ENCODE measurements at regions not wholly inside any gene's neighbourhood (a gene's known extent, or its start where the extent isn't known, plus 50 kb on each side); places are given as distances from the start of the nearest gene placed in this dataset.
"Not testable (repeated sequence)": the region's sequence is repeated elsewhere in the genome, so short reads cannot be mapped to it uniquely, and the experiment has no call there.

DNA sequence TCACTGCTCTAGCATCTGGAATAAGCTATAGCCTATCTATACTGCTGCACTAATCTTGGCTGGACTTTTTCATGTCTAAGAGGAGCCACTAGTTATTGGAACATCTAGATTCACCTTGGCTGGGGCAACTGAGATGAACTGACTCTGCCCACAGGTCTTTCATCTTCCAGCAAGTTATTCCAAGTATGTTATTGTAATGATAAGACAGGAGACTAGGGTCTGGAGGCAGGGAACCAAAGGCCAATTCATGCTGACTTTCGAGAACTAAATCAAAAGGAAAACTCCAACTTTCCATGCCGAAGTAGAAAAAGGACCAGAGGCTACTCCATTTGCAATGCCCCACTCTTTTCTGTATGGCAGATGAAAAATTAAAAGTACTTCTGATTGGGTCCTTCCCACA, 1243.0 kb upstream of the RAG2 start:
- no peak for DNase-seq (ENCODE audit: extremely low read depth in 1 of 2, low read depth in 1 of 2)

DNA sequence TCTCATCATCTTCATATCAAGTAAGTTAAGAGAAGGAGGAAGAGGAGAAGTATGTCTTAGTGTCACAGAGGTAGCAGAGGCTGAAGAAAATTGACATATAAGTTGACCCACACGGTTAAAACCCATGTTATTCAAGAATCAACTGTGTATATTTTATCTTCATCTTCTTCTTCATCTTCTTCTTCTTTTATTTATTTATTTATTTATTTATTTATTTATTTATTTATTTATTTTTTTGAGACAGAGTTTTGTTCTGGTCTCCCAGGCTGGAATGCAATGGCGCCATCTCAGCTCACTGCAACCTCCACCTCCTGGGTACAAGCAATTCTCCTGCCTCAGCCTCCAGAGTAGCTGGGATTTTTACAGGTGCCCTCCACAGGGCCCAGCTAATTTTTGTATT, 1242.3 kb upstream of the RAG2 start:
- DNase-seq (ENCODE audit: extremely low read depth in 1 of 2, low read depth in 1 of 2) = not testable (repeated sequence)

DNA sequence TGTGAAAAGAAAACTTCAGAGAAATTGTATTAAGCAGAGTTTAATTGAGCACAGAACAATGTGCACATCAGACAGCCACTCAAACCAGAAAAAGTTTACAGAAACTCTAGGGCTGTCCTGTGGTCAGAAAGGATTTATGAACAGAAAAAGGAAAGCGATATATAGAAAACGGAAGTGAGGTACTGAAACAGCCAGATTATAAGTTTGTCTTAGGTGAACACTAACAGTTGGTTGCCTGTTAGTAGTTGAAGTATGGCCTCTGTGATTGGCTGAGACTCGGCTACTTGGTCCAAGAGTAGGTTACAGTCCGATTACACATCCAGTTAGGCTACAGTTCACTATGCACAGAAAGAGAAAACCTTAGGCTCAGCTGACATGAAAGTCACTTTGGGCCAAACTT, 1232.5 kb upstream of the RAG2 start:
- DNase-seq (ENCODE audit: extremely low read depth in 1 of 2, low read depth in 1 of 2) = no peak

DNA sequence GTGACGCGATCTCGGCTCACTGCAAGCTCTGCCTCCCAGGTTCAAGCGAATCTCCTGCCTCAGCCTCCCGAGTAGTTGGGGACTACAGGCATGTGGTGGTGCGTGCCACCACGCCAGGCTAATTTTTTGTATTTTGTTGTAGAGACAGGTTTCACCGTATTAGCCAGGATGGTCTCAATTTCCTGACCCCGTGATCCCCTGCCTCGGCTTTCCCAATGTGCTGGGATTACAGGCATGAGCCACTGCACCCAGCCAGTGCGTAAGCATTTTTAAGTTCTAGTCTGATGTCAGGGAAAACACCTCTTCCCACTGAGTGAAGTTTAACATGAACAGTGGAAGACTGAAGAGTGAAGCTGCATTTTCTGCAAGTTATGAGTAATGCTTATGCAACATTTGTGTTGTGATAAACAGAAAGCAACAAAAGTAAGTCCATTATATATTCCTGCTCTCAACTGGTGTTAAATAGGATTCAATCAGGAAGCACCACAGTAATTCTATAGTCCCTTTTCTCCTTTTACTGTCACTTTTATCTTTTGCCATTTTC, 1219.8 kb upstream of the RAG2 start:
- DNase-seq (ENCODE audit: extremely low read depth in 1 of 2, low read depth in 1 of 2) = no peak

DNA sequence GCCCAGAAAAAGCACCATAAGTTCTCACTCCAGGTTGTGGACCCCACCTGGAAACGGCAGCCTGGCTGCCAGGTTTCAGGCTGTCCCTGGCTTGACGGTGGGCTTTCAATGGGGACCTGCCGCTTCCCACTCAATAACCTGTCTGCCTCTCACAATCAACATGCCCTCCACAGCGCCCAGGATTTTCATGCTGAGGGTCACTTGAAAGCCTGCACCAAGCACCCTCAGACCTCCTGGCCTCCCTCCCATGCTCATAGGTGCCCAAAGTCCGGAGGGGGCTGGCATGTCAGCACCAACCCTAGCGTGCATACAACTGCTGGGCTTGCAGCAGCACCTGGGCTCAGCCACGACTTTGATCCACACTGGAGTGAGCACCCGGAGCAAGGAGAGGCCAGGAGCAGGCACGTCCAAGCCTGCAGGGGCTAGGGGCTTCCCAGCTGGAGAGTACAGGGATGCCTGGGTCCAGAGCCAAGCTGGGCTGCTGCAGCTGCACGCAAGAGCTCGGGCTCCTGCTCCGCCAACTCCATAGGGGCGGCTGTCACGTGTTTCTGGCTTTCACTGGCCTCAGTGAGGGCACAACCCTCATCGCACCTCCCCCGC, 1214.3 kb upstream of the RAG2 start:
- DNase-seq (ENCODE audit: extremely low read depth in 1 of 2, low read depth in 1 of 2) = no peak

DNA sequence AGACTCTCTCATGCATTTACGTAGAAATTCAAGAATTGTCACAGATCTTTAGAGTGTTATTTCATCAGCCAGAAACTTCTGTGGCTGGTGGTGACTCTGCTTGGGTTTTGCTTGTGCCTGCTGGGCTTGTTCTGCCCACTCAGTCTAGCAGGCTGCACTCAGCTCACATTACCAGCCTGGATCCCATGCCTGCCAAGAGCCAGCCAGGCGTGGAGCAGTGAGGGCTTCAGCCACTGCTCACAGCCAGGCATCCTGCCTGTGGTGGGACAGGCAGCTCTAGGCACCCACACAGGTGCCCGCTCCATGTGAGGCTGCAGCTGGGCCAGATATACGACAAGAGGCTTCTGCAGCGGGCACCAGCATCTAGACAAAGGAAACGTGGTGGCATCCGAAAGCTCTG, 1213.3 kb upstream of the RAG2 start:
- DNase-seq (ENCODE audit: extremely low read depth in 1 of 2, low read depth in 1 of 2) = no peak

DNA sequence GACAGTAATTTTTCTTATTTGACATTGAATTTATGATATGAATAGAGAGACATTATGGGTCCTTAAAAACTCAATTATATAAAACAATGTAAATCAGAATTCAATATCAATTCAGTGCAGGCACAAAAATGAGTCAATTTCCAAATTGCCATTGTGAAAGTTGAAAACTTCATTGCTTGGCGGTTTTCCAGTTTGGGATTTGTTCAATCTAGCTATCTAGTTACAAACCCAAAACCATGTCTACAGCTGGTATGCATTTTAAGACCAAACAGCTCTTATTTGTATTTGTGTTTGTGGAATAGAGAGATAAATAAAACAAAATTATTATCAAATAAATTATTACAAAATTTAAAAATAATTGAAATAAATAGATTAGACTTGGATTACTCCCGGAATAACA, 1206.6 kb upstream of the RAG2 start:
- no peak for DNase-seq (ENCODE audit: extremely low read depth in 1 of 2, low read depth in 1 of 2)

DNA sequence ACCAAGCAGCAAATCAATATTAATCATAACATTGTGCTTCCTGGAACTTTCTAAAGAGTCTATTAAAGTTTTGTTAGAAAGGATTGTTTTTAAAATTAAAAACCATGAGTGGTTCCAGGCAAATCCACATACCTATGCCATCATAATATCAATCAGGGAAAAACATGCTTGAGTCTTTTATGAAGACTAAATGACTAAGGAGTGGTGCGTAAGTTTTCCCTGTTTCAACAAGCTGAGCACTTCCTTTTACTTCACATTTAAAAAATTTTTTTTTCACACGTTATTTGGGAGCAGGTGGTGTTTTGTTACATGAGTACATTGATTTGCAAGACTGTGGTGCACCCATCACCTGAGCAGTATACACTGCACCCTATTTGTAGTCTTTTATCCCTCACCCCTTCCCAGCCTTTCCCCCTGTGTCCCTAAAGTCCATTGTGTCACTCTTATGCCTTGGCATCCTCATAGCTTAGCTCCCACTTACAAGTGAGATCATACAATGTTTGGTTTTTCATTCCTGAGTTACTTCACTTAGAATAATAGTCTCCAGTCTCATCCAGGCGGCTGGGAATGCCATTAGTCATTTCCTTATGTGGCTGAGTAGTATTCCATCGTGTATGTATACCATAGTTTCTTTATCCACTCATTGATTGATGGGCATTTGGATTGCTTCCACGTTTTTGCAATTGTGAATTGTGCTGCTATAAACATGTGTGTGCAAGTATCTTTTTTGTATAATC, 1190.3 kb upstream of the RAG2 start:
- DNase-seq (ENCODE audit: extremely low read depth in 1 of 2, low read depth in 1 of 2) = no peak

DNA sequence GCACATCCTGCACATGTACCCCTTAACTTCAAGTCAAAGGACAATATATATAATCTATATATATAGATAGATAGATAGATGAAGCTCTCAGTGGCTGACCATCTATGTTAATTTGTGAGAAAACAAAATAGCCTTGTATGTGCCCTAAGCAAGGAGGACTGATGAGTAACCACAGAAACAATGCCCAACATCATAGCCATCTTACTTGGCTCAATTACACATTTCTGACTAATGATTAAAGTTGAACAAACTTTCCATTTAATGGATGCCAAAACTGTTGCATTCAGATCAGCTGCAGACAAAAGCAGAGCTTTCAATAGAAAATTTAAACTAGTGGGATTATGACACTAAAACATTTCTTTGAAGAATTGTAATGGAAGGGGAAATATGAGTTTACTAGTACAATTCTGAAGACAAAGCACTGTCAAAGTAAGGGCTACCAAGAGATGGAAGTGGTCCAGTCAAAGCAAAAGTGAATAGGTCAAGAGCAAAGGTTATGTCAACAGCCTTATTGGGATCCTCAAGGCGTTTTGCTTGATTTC, 1188.2 kb upstream of the RAG2 start:
- no peak for DNase-seq (ENCODE audit: extremely low read depth in 1 of 2, low read depth in 1 of 2)

DNA sequence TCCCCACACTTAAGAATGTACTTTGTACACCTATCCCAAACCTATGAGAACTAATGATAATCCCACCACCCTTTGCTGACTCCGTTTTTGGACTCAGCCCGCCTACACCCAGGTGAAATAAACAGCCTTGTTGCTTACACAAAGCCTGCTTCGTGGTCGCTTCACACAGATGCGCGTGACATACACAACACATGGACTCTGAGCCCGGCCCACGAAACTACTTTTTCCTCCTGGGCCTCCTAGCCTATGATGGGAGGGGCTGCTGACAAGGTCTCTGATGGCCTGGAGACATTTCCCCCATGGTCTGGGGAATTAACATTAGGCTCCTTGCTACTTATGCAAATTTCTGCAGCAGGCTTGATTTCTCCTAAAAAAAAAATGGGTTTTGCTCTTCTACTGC, 1176.4 kb upstream of the RAG2 start:
- DNase-seq (ENCODE audit: extremely low read depth in 1 of 2, low read depth in 1 of 2) = no peak

DNA sequence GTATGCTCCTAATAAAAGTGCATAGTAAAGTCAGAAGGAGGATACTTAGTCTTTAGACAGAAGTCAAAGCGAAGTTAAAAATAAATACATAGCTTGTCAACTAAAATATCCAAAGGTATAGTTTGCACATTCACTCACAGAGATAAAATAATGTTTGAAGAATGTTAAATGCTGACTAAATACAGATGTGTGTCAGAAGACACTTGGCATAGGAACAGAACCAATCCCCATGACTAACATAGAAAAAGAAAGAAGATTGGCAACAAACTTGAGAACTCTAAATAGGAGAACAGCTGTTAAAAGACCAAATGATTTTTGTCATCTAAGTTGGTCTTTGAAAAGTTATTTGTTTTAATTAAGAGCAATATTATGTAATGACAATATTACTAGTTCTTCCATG, 1172.1 kb upstream of the RAG2 start:
- DNase-seq (ENCODE audit: extremely low read depth in 1 of 2, low read depth in 1 of 2) = no peak

DNA sequence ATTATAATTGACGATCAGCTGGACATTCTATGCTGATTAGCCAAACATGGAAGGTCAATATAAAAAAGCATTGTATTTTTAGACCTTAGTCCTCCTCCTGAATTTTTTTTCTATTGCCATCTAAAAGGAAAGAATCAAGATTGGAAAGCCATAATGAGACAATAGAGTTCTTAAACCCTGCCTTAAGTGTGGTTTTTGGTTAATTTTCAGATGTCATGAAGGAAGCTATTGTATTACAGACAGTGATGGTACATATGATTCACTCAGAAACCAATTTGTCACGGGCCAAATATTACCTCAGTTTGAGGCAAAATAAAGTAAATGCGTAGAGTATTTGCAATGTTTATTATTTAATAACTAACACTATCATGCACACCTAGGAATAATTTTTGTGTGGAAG, 1164.0 kb upstream of the RAG2 start:
- DNase-seq (ENCODE audit: extremely low read depth in 1 of 2, low read depth in 1 of 2) = no peak

DNA sequence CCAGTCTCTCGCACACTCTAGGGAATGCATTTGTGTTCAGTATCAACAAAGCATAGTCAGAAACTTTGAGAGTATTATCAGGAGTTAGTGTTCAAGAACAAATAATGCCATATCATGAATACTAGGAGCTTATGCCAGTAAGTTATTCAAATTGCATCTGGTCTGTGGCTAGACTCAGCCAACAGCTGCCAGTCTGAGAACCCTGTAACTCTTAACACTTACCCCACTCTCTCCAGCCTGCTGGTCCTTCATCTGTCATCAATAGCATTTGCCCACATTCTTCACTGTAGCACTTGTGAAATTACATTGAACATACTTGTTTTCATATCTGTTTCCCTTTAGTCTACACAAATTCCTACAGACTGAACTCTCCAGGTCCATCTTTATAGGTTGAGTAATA, 1157.5 kb upstream of the RAG2 start:
- no peak for DNase-seq (ENCODE audit: extremely low read depth in 1 of 2, low read depth in 1 of 2)

DNA sequence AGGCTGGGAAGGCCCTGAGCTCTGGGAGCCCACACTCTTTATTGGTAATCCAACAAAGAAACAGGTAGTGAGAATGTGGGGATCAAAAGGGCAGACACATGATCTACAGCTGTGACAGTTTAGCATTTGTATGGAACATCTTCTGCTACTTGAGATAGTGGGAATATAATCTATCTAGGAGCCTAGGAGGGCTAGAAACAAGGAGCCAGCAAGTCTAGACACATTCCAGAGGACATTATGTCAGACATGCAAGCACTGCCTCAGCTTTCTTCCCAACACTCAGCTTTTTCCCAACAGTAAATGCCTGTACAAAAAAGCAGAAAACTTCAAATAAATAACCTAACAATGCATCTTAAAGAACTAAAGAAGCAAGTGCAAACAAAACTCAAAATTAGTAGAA, 1150.6 kb upstream of the RAG2 start:
- DNase-seq (ENCODE audit: extremely low read depth in 1 of 2, low read depth in 1 of 2) = no peak

DNA sequence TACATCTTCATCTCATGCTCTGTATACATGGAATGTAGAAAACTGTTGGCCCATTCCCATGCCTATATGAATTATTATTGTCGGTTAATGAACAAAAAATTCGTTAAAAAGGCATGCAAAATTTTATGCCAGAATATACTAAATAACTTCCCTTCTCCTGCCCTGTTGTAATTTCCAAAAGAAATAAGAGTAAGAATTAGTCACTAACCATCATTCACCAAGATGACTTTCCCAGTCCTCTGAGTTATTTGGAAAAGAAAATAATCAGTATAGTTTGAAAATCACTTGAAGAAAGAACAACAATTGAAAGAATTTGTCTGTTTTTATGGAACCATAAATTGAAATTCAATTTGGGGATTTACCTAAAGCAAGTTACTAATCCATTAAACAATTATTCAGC, 1149.1 kb upstream of the RAG2 start:
- no peak for DNase-seq (ENCODE audit: extremely low read depth in 1 of 2, low read depth in 1 of 2)

DNA sequence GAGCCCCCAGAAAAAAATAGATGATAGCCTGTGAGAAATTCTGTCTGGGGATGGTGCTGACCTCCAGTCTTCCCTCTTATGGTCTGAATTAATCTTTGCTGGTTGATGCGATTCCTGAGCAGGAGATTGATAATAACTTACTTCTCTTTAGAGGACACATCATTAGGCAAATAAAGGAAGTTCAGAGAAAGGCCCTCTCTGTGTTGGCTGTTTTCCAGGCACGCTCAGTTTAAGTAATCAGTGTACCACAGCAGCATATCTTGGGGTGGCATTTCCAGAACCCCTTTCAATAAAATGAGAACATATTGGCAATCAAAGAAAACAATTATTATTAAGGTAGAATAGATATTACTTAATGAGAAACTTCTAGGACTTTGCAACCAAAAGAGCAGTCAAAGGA, 1129.3 kb upstream of the RAG2 start:
- DNase-seq (ENCODE audit: extremely low read depth in 1 of 2, low read depth in 1 of 2) = no peak

DNA sequence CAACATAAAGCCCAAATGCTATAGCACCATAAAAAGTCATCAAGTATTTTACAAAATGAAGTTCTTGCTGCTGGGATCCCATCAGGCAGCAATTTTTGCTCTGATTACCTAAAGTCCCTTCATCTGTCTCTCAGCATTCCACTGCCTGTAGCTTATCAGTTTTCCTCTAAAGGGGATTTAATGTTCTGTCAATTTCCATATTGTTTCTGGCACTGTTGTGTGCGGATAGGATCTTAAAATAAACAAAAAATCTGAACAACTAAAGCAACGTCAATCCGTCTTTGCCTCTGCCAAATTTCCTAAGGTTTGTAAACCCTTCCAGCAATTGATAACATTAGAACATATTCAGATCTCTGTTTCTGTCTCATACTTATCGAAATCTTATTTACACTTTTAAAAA, 1126.3 kb upstream of the RAG2 start:
- DNase-seq (ENCODE audit: extremely low read depth in 1 of 2, low read depth in 1 of 2) = no peak

DNA sequence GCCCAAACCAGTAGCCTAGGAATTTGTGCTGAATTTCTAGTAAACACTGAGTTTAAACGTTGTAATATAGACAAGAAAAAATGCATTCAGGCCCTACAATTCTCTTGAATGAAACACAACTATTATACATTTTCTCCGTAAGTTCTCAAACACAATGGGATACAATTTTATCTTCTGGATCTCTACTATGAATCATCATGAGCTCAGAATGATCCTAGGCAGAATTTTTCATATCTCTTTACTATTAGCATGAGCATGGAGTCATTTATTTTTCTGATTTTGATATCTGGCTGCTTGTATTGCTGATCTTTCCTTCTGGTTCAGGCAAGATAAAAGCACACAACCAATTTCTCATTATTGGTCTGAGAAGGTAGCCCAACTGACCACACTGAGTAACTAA, 1123.4 kb upstream of the RAG2 start:
- DNase-seq (ENCODE audit: extremely low read depth in 1 of 2, low read depth in 1 of 2) = no peak

DNA sequence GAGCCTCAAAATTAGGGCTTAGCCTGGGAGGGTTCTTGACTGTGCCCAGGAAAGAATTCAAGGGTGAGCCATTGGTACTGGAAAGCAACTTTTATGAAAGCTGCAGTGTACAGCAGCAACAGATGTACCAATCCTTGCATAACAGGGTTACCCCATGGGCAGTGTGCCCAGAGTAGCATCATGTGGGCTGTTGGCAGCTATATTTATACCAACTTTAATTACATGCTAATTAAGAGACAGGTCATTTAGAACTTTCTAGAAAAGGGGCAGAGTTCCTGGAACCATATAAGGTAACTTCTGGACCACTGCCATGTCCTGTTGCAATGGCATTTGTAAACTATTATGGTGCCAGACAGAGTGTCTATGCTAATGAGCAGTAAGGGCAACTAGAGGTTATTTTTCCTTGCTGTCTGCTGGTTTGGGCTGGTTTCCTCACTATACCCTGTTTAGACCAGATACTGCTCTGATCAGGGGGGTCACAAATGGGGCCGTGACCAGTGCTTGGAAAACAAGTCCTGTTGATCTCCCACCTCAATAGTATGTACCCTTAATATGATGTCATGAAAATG, 1120.5 kb upstream of the RAG2 start:
- no peak for DNase-seq (ENCODE audit: extremely low read depth in 1 of 2, low read depth in 1 of 2)

DNA sequence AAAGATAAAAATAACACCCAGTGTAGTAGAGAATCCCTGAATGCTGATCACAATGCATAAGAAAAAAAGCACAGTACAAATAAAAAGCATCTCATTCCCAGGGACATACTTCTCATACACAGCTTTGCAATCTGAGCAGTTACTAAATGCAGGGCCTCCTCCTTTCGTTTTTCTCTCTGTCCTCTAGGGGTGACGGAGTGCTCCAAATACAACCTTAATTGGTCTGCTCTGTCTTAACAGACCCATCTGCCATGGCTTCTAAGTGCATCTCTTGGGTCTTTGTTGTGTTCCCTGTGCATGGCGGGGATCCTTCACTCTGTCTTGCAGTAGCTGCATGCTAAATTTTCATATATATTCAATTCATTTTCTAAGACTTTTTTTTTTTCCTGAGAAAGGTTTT, 1114.2 kb upstream of the RAG2 start:
- no peak for DNase-seq (ENCODE audit: extremely low read depth in 1 of 2, low read depth in 1 of 2)

DNA sequence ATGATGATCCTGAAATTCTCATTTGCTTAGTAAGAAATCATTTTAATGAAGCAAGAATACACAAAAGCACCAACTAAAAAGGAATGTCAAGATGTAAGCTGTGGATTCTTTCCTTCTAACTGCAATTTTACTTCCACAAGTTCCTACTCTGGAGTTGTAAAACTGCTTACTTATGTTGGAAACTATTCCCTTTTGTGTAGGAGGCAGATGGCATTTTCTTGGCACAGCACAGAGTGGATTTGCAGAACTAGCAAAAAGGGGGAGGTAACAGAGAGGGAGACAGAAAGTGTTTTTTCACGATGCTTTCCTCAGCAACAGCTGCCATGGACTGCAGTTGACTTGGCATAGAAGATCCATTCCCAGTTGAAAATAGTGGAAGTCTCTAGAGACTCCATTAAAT, 1112.0 kb upstream of the RAG2 start:
- no peak for DNase-seq (ENCODE audit: extremely low read depth in 1 of 2, low read depth in 1 of 2)

DNA sequence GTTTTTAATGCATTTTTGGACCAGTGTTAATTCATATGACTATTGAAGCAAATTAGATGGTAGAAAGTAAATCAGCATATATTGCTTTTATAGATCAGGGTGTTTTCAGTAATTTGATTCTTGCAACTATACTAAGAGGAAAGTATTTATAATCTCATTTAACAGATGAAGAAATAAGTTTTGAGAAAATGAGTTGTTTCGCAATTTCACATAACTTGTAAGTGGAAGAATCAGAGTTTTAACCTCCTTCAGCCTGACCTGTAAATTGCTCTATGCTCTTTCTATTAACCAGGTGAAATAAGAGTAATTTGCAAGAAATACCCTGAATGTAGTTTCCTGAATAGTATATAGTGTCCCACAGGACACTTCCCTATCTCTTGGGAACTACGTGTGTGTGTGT, 1106.8 kb upstream of the RAG2 start:
- DNase-seq (ENCODE audit: extremely low read depth in 1 of 2, low read depth in 1 of 2) = no peak

Measured in activated CD8-positive, alpha-beta memory T cell treated with anti-CD3 and anti-CD28 coated beads for 1 hour (primary cell).